ENCODE measurements at regions not wholly inside any gene's neighbourhood (a gene's known extent, or its start where the extent isn't known, plus 50 kb on each side); places are given as distances from the start of the nearest gene placed in this dataset.

- Histone ChIP-seq H3K9me3 (ENCODE audit: insufficient read depth in 2 of 2, low read depth in 1 of 2, low read length in 1 of 2) (no peaks in the 10 kb centered on the region), H3K9ac (replicated peaks in 1 of 4; ENCODE audit: extremely low read depth in 1 of 4, low read depth in 3 of 4, low read length in 3 of 4) (peak overlapping the region in 1 of 4 experiments; percentile 52; a peak in 3 of 7 replicates), H3K14ac (ENCODE audit: insufficient read length) (no peak overlapping the region), H3K4me1 (replicated peaks in 1 of 4; ENCODE audit: control insufficient read depth in 3 of 4, insufficient read depth in 4 of 4, low read length in 3 of 4) (peaks cover 6 to 28% (median 16%) of the 10 kb centered on the region in 4 experiments), H4K91ac (replicated peaks; ENCODE audit: insufficient read length, low read length) (no peak overlapping the region), H2BK12ac (ENCODE audit: low read depth, low read length) (no peak overlapping the region), H3K79me2 (ENCODE audit: control insufficient read depth in 1 of 2, insufficient read depth in 2 of 2, low read length in 2 of 2) (peaks cover 0 to 36% of the 10 kb centered on the region in 2 experiments; a peak in 3 of 4 replicates), H4K5ac (ENCODE audit: insufficient read length, low read depth, low read length) (no peak overlapping the region), H3K4me3 (ENCODE audit: extremely low read depth in 1 of 4, insufficient read depth in 2 of 4, low read depth in 3 of 4, low read length in 4 of 4) (peak overlapping the region; percentile 67 to 89 (median 75)), H2AK5ac (ENCODE audit: low read depth, low read length) (no peak overlapping the region), H3K4ac (replicated peaks; ENCODE audit: insufficient read length, low read depth, low read length) (no peak overlapping the region), H3K23me2 (ENCODE audit: low read depth, low read length) (peaks cover 14% of the 10 kb centered on the region), H4K20me1 (replicated peaks in 1 of 2; ENCODE audit: control insufficient read depth in 1 of 2, insufficient read depth in 2 of 2, low read length in 2 of 2) (no peaks in the 10 kb centered on the region), H3K23ac (ENCODE audit: insufficient read length) (no peak overlapping the region), H3K27ac (ENCODE audit: low read depth, low read length) (0 out of 2 replicates have a peak overlapping the region, but pooled peaks have one; percentile 5), H2AFZ (ENCODE audit: low read length) (peak overlapping the region; percentile 10; the same call in 1 of the 2 replicates), H4K8ac (ENCODE audit: extremely low read depth, insufficient read depth, low read length) (no peak overlapping the region), H3K4me2 (ENCODE audit: insufficient read depth in 1 of 2, low read depth in 2 of 2, low read length in 2 of 2) (peak overlapping the region; percentile 97 to 100), H3K56ac (replicated peaks; ENCODE audit: insufficient read length, low read depth, low read length) (no peak overlapping the region), H2BK120ac (replicated peaks; ENCODE audit: low read depth, low read length) (no peak overlapping the region), H3K36me3 (ENCODE audit: control insufficient read depth in 2 of 4, insufficient read depth in 4 of 4, low read length in 3 of 4) (no peaks in the 10 kb centered on the region), H3K27me3 (replicated peaks in 1 of 4; ENCODE audit: control insufficient read depth in 3 of 4, extremely low read depth in 1 of 4, insufficient read depth in 3 of 4, low read length in 3 of 4) (peaks cover 0 to 22% (median 14%) of the 10 kb centered on the region in 4 experiments; a peak in 5 of 7 replicates), H2BK20ac (ENCODE audit: low read length) (no peak overlapping the region), H3K18ac (ENCODE audit: extremely low read depth, low read length) (peak overlapping the region; percentile 75), H2BK15ac (ENCODE audit: low read length) (no peak overlapping the region), H3K79me1 (ENCODE audit: low read depth, low read length) (peaks cover 3% of the 10 kb centered on the region; the same call in 1 of the 2 replicates), H2BK5ac (ENCODE audit: low read depth, low read length) (peak overlapping the region; percentile 76; the same call in 1 of the 2 replicates)
- DNase-seq (ENCODE audit: low read depth in 1 of 2, low spot score in 2 of 2) (peak in 1 of 2 experiments; percentile 62), FAIRE-seq (peak; percentile 81)
- ChIA-PET POLR2A (ENCODE audit: partially characterized antibody) (interaction anchor here (0.7 to 4.8 kb wide), 14 partner anchors 9 to 194 kb away, joined by 3 to 24 read pairs (median 4); a partner anchor contains a TSS), CTCF (ENCODE audit: partially characterized antibody) (interaction anchor here (0.6 to 19.4 kb wide), 13 partner anchors 17 to 311 kb away, joined by 3 to 196 read pairs (median 3); a partner anchor contains a TSS)
- 0% methylated on average over 14 of the region's 15 CpGs; no CpG with 5 or more reads in 1 of the 2 experiments for WGBS, 2 experiments (ENCODE audit: extremely low coverage in 1 of 2, insufficient coverage in 1 of 2, insufficient read length in 1 of 2, insufficient replicate concordance in 2 of 2, low coverage in 1 of 2, low lambda C conversion rate in 2 of 2, missing lambda C conversion rate in 1 of 2)
- TF ChIP-seq EP300 (IDR thresholded peaks at IDR 0.05; ENCODE audit: borderline replicate concordance in 1 of 2, low read depth in 2 of 2, low read length in 2 of 2) (peak in 1 of 2 experiments; percentile 75; a peak in 1 of 3 replicates), TCF12 (IDR thresholded peaks at IDR 0.05; ENCODE audit: low read depth, low read length) (peak; percentile 78; the same call in 1 of the 2 replicates), TBP (IDR thresholded peaks at IDR 0.05; ENCODE audit: low read depth, low read length) (peak; percentile 50; the same call in 1 of the 2 replicates), POLR2A (IDR thresholded peaks at IDR 0.05; ENCODE audit: control extremely low read depth in 1 of 2, low read depth in 2 of 2, low read length in 2 of 2) (peak in 1 of 2 experiments; percentile 49; a peak in 1 of 3 replicates), CBX8 (IDR thresholded peaks at IDR 0.05; ENCODE audit: borderline replicate concordance, low read depth, low read length) (no peak), GABPA (IDR thresholded peaks at IDR 0.05; ENCODE audit: borderline replicate concordance, insufficient read depth, low read length) (no peak), SAP30 (IDR thresholded peaks at IDR 0.05; ENCODE audit: insufficient read depth, insufficient replicate concordance, low read length) (no peak), SP1 (IDR thresholded peaks at IDR 0.05; ENCODE audit: low read depth, low read length) (no peak), ZNF274 (IDR thresholded peaks at IDR 0.05; ENCODE audit: borderline replicate concordance, extremely low read depth, low read length) (no peak), EGR1 (IDR thresholded peaks at IDR 0.05; ENCODE audit: borderline replicate concordance, low read depth, low read length) (no peak), NANOG (IDR thresholded peaks at IDR 0.05; ENCODE audit: insufficient read depth, low read depth, low read length, poor library complexity, severe bottlenecking) (peak; percentile 93), KDM4A (IDR thresholded peaks at IDR 0.05; ENCODE audit: low read depth, low read length, severe bottlenecking) (no peak)
These were observed 231.4 kb downstream of the HAUS1 start for GRCh38 chr18:46335534-46336101.

Data from H1 (cell line).